ENCODE measurements at regions not wholly inside any gene's neighbourhood (a gene's known extent, or its start where the extent isn't known, plus 50 kb on each side); places are given as distances from the start of the nearest gene placed in this dataset.

GRCh38 chr2:4219101-4219500, 515.7 kb downstream of the DCDC2C start:
- TF ChIP-seq POLR2AphosphoS5 (IDR thresholded peaks at IDR 0.05) (no peak), POLR2A (IDR thresholded peaks at IDR 0.05) (no peak), CTCF (IDR thresholded peaks at IDR 0.05) (no peak)

Measured in breast epithelium (tissue), 3 donors.